ENCODE measurements at regions not wholly inside any gene's neighbourhood (a gene's known extent, or its start where the extent isn't known, plus 50 kb on each side); places are given as distances from the start of the nearest gene placed in this dataset.

DNA sequence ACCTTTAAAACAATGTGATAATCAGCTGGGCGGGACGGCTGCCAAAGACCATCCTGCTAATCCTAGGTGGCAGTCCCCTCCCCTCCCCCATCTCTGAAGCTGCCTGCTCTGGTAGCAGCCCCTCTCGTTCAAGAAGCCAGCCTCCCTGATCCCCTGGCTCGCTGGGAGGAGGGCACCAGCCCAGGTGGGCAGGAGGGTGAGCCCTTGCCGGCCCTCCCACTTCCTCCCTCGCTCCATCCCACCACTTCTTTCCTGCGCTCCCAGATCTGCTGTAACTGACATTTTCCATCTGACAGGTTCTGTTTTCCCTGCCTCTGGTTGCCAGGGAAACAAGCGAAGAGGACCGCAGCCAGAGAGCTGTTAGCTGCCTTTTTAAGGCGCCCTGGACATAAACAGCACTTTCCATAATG lies 155.7 kb upstream of the TNRC6C start:
- no peak overlapping the region for H3K27ac ChIP-seq (ENCODE audit: low read depth in 1 of 2, low read length in 2 of 2)
- H3K27me3 ChIP-seq (ENCODE audit: control insufficient read depth in 4 of 4, insufficient read depth in 4 of 4, low read length in 3 of 4), result peaks cover 0 to 4% (median 2%) of the 10 kb centered on the region in 4 donors

GRCh38 chr17:77803726-77804125 lies 154.8 kb upstream of the TNRC6C start:
- Histone ChIP-seq H3K9ac (ENCODE audit: low read depth in 1 of 2, low read length in 2 of 2) (no peak overlapping the region), H3K27me3 (ENCODE audit: control insufficient read depth in 4 of 4, insufficient read depth in 4 of 4, low read length in 3 of 4) (peaks cover 0 to 4% (median 2%) of the 10 kb centered on the region in 4 donors), H3K9me3 (ENCODE audit: control insufficient read depth in 4 of 4, low read length in 3 of 4) (no peaks in the 10 kb centered on the region), H3K4me1 (ENCODE audit: control insufficient read depth in 4 of 4, insufficient read depth in 4 of 4, low read length in 3 of 4) (no peaks in the 10 kb centered on the region), H3K27ac (ENCODE audit: low read depth in 1 of 2, low read length in 2 of 2) (no peak overlapping the region), H3K36me3 (ENCODE audit: control insufficient read depth in 4 of 4, insufficient read depth in 3 of 4, low read depth in 1 of 4, low read length in 3 of 4) (no peaks in the 10 kb centered on the region), H3K4me3 (ENCODE audit: low read depth in 1 of 3, low read length in 3 of 3) (no peak overlapping the region)
- no peak for DNase-seq (ENCODE audit: low spot score)
- TF ChIP-seq HNF4G (IDR thresholded peaks at IDR 0.05) (no peak), EGR1 (IDR thresholded peaks at IDR 0.05; ENCODE audit: low read depth in 2 of 2) (no peak), RXRA (IDR thresholded peaks at IDR 0.05) (no peak), REST (IDR thresholded peaks at IDR 0.05) (no peak), TAF1 (conservative IDR thresholded peaks at IDR 0.05) (no peak), FOXA2 (IDR thresholded peaks at IDR 0.05) (no peak), RAD21 (IDR thresholded peaks at IDR 0.05) (no peak), FOXA1 (IDR thresholded peaks at IDR 0.05) (no peak), HNF4A (conservative IDR thresholded peaks at IDR 0.05) (no peak), YY1 (IDR thresholded peaks at IDR 0.05) (no peak), GABPA (IDR thresholded peaks at IDR 0.05 in 1 of 2, conservative IDR thresholded peaks at IDR 0.05 in 1 of 2) (no peak), JUND (IDR thresholded peaks at IDR 0.05) (no peak), SP1 (IDR thresholded peaks at IDR 0.05) (no peak), ZBTB33 (IDR thresholded peaks at IDR 0.05) (no peak)
- TF ChIP-seq, protein P1, sequence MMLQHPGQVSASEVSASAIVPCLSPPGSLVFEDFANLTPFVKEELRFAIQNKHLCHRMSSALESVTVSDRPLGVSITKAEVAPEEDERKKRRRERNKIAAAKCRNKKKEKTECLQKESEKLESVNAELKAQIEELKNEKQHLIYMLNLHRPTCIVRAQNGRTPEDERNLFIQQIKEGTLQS (IDR thresholded peaks at IDR 0.05), result no peak
- WGBS, result 91% methylated on average over 10 of the region's 10 CpGs

More for the DNA sequence above, 155.7 kb upstream of the TNRC6C start:
- no peak for TF ChIP-seq ZBTB33 (IDR thresholded peaks at IDR 0.05)
- Histone ChIP-seq H3K9me3 (ENCODE audit: control insufficient read depth in 4 of 4, low read length in 3 of 4) (no peaks in the 10 kb centered on the region), H3K4me1 (ENCODE audit: control insufficient read depth in 4 of 4, insufficient read depth in 4 of 4, low read length in 3 of 4) (no peaks in the 10 kb centered on the region), H3K9ac (ENCODE audit: low read depth in 1 of 2, low read length in 2 of 2) (no peak overlapping the region), H3K36me3 (ENCODE audit: control insufficient read depth in 4 of 4, insufficient read depth in 3 of 4, low read depth in 1 of 4, low read length in 3 of 4) (no peaks in the 10 kb centered on the region), H3K4me3 (ENCODE audit: low read depth in 1 of 3, low read length in 3 of 3) (no peak overlapping the region)
- DNase-seq (ENCODE audit: low spot score), result no peak
- WGBS, result 9% methylated on average over 10 of the region's 10 CpGs

Measured in liver (tissue), 7 donors.